Endothelial cell (in vitro differentiated cells): ENCODE measurements at regions not wholly inside any gene's neighbourhood (a gene's known extent, or its start where the extent isn't known, plus 50 kb on each side); places are given as distances from the start of the nearest gene placed in this dataset.

Experiments
- DNase-seq: peaks from one replicate; pipeline ENCODE4 v3.0.0; 2021; ENCODE audit warnings: low spot score
- H3K27ac Mint-ChIP-seq: one replicate; pipeline ENCODE4 v1.8.0; 2021; ENCODE audit warnings: mixed read lengths, inconsistent platforms; ENCODE audit not compliant: unreplicated experiment
- H3K27me3 Mint-ChIP-seq: one replicate; pipeline ENCODE4 v1.8.0; 2021; ENCODE audit warnings: mild to moderate bottlenecking, moderate library complexity, mixed read lengths, inconsistent platforms; ENCODE audit not compliant: unreplicated experiment
- H3K36me3 Mint-ChIP-seq: one replicate; pipeline ENCODE4 v1.8.0; 2021; ENCODE audit warnings: mild to moderate bottlenecking, low read depth, mixed read lengths, inconsistent platforms; ENCODE audit not compliant: unreplicated experiment
- H3K4me1 Mint-ChIP-seq: one replicate; pipeline ENCODE4 v1.8.0; 2021; ENCODE audit warnings: mild to moderate bottlenecking, mixed read lengths, inconsistent platforms; ENCODE audit not compliant: unreplicated experiment
- H3K4me3 Mint-ChIP-seq: one replicate; pipeline ENCODE4 v1.8.0; 2021; ENCODE audit warnings: mild to moderate bottlenecking, mixed read lengths, inconsistent platforms; ENCODE audit not compliant: unreplicated experiment
- H3K9me3 Mint-ChIP-seq: one replicate; pipeline ENCODE4 v1.8.0; 2021; ENCODE audit warnings: mixed read lengths, inconsistent platforms; ENCODE audit not compliant: unreplicated experiment
- CTCF ChIP-seq: fragments of 200-600 bp; sonication (generic); IDR thresholded peaks from one replicate; pipeline ENCODE4 v1.5.0; 2021; ENCODE audit warnings: antibody characterized with exemption; ENCODE audit not compliant: unreplicated experiment

- no peak for TF ChIP-seq CTCF
- H3K27me3 Mint-ChIP-seq, result peaks cover 3% of the 10 kb centered on the region
- DNase-seq, result no peak
- H3K36me3 Mint-ChIP-seq, result no peaks in the 10 kb centered on the region
- no peak overlapping the region for H3K27ac Mint-ChIP-seq
- H3K4me3 Mint-ChIP-seq, result no peak overlapping the region
- no peaks in the 10 kb centered on the region for H3K9me3 Mint-ChIP-seq
- no peaks in the 10 kb centered on the region for H3K4me1 Mint-ChIP-seq
Measured at GRCh38 chr5:155303120-155303519, 289.6 kb downstream of the KIF4B start.

GRCh38 chr5:155307229-155307628 lies 293.7 kb downstream of the KIF4B start:
- Mint-ChIP-seq H3K36me3 (no peaks in the 10 kb centered on the region), H3K4me3 (no peak overlapping the region), H3K27ac (no peak overlapping the region), H3K9me3 (no peaks in the 10 kb centered on the region), H3K4me1 (peaks cover 17% of the 10 kb centered on the region), H3K27me3 (peaks cover 11% of the 10 kb centered on the region)
- TF ChIP-seq CTCF, result no peak
- no peak for DNase-seq

DNA sequence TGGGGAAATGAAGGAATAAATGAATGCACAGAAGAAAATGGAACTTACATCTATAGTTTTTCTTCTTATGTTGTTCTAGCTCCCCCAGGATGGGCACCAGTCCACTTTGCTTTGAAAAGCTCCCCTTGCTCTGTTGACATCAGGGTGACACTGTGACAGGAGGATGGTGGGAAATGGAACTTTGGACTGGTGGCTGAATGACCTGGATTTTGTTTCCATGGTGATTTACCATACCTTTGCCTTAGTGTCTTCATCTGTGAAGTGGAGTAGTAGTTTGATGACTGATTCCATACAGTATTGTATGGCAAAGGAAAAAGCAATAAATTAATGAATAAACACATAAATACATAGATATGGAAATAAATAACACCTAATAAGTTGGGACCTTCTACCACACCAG lies 294.7 kb downstream of the KIF4B start:
- Mint-ChIP-seq H3K36me3 (no peaks in the 10 kb centered on the region), H3K4me1 (peaks cover 24% of the 10 kb centered on the region), H3K27me3 (peaks cover 11% of the 10 kb centered on the region), H3K9me3 (no peaks in the 10 kb centered on the region), H3K27ac (no peak overlapping the region), H3K4me3 (no peak overlapping the region)
- TF ChIP-seq CTCF, result no peak
- no peak for DNase-seq

GRCh38 chr5:155309021-155309746 lies 295.6 kb downstream of the KIF4B start:
- Mint-ChIP-seq H3K27ac (no peak overlapping the region), H3K4me1 (peaks cover 26% of the 10 kb centered on the region), H3K27me3 (peaks cover 9% of the 10 kb centered on the region), H3K36me3 (no peaks in the 10 kb centered on the region), H3K4me3 (no peak overlapping the region), H3K9me3 (no peaks in the 10 kb centered on the region)
- TF ChIP-seq CTCF, result no peak
- DNase-seq, result no peak

DNA sequence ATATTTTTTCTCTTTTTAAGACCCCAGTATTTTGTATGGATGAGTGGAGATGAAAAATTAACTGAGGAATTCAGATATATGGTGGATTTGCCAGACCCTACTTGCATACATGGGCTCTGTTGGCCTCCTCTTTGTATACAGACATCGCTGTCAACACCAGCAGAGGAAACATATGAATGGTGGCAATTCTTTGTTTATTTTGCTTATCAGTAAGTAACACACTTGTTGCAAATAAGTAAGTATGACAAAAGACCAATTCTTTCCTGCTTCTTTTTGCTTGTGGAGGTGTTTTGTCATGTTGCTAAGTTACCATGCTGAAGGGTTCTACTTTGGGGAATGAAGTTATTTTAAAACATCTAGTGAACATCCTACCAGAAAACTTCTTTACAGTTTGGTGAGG lies 298.2 kb downstream of the KIF4B start:
- no peak for TF ChIP-seq CTCF
- H3K27me3 Mint-ChIP-seq, result peaks cover 7% of the 10 kb centered on the region
- peak overlapping the region; percentile 97 for H3K27ac Mint-ChIP-seq
- H3K36me3 Mint-ChIP-seq, result no peaks in the 10 kb centered on the region
- no peak overlapping the region for H3K4me3 Mint-ChIP-seq
- H3K9me3 Mint-ChIP-seq, result no peaks in the 10 kb centered on the region
- H3K4me1 Mint-ChIP-seq, result peaks cover 26% of the 10 kb centered on the region
- DNase-seq, result peak; percentile 5
